ENCODE measurements at regions not wholly inside any gene's neighbourhood (a gene's known extent, or its start where the extent isn't known, plus 50 kb on each side); places are given as distances from the start of the nearest gene placed in this dataset.

GRCh38 chr7:81608748-81609382 lies 161.0 kb downstream of the HGF start:
- DNase-seq (ENCODE audit: low spot score) = no peak
- POLR2A ChIA-PET (ENCODE audit: low non-redundant PET) = no interaction called here
- CTCF ChIA-PET = interaction anchor here (0.6 kb wide), 1 partner anchor 234 kb away, joined by 3 read pairs; no protein-coding TSS in a partner anchor
- no peak overlapping the region for H3K27ac ChIP-seq
- no peak for TF ChIP-seq CTCF (conservative IDR thresholded peaks at IDR 0.05; ENCODE audit: low read depth)

- DNase-seq (ENCODE audit: low spot score) = no peak
- no peak overlapping the region for H3K27ac ChIP-seq
- CTCF ChIA-PET = interaction anchor here (0.6 to 0.7 kb wide), 2 partner anchors 46 to 235 kb away, joined by 3 read pairs; no protein-coding TSS in a partner anchor
- TF ChIP-seq CTCF (conservative IDR thresholded peaks at IDR 0.05; ENCODE audit: low read depth) = no peak
- POLR2A ChIA-PET (ENCODE audit: low non-redundant PET) = no interaction called here
These were observed 161.9 kb downstream of the HGF start for GRCh38 chr7:81607987-81608386.

GRCh38 chr7:81606078-81606863 lies 163.6 kb downstream of the HGF start:
- DNase-seq (ENCODE audit: low spot score) = no peak
- no peak for TF ChIP-seq CTCF (conservative IDR thresholded peaks at IDR 0.05; ENCODE audit: low read depth)
- POLR2A ChIA-PET (ENCODE audit: low non-redundant PET) = no interaction called here
- CTCF ChIA-PET = no interaction called here
- H3K27ac ChIP-seq = no peak overlapping the region

GRCh38 chr7:81605493-81605892 lies 164.4 kb downstream of the HGF start:
- TF ChIP-seq CTCF (conservative IDR thresholded peaks at IDR 0.05; ENCODE audit: low read depth) = no peak
- DNase-seq (ENCODE audit: low spot score) = no peak
- POLR2A ChIA-PET (ENCODE audit: low non-redundant PET) = no interaction called here
- no peak overlapping the region for H3K27ac ChIP-seq
- CTCF ChIA-PET = no interaction called here

- H3K27ac ChIP-seq = no peak overlapping the region
- DNase-seq (ENCODE audit: low spot score) = no peak
- ChIA-PET CTCF (interaction anchor here (0.5 to 0.9 kb wide), 4 partner anchors 18 to 135 kb away, joined by 3 to 4 read pairs (median 4); no protein-coding TSS in a partner anchor), POLR2A (ENCODE audit: low non-redundant PET) (no interaction called here)
- TF ChIP-seq CTCF (conservative IDR thresholded peaks at IDR 0.05; ENCODE audit: low read depth) = no peak
These were observed 165.1 kb downstream of the HGF start for GRCh38 chr7:81604808-81605174.

GRCh38 chr7:81604075-81604807 lies 165.6 kb downstream of the HGF start:
- ChIA-PET CTCF (interaction anchor here (0.5 to 0.9 kb wide), 3 partner anchors 18 to 135 kb away, joined by 3 to 4 read pairs (median 3); no protein-coding TSS in a partner anchor), POLR2A (ENCODE audit: low non-redundant PET) (no interaction called here)
- TF ChIP-seq CTCF (conservative IDR thresholded peaks at IDR 0.05; ENCODE audit: low read depth) = no peak
- no peak overlapping the region for H3K27ac ChIP-seq
- DNase-seq (ENCODE audit: low spot score) = no peak
